ENCODE measurements at regions not wholly inside any gene's neighbourhood (a gene's known extent, or its start where the extent isn't known, plus 50 kb on each side); places are given as distances from the start of the nearest gene placed in this dataset.

DNA sequence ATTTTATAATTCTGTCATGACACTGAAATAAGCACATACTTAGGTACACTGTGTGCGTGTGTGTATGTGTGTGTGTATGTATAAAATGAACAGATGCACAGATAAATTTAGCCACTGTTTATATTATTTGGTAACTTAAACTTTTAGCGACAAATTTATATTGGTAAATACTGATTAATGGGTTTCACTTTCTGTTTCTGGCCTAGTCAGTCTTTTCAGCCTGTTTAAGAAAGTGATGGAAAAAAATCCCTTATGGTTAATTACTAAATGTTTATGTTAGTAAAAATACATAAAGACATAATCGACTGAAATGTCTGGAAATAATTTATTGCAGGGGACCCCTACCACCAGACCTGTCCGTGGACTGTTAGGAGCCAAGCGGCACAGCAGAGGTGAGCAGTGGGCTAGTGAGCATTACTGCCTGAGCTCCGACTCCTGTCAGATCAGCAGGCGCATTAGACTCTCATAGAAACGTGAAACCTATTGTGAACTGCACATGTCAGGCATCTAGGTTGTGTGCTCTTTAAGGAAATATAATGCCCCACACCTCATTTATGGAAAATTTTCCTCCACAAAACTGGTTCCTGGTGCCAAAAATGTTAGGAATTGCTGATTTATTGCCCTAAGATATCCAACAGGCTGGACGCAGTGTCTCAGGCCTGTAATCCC lies 717.4 kb downstream of the SI start:
- TF ChIP-seq, protein P1, sequence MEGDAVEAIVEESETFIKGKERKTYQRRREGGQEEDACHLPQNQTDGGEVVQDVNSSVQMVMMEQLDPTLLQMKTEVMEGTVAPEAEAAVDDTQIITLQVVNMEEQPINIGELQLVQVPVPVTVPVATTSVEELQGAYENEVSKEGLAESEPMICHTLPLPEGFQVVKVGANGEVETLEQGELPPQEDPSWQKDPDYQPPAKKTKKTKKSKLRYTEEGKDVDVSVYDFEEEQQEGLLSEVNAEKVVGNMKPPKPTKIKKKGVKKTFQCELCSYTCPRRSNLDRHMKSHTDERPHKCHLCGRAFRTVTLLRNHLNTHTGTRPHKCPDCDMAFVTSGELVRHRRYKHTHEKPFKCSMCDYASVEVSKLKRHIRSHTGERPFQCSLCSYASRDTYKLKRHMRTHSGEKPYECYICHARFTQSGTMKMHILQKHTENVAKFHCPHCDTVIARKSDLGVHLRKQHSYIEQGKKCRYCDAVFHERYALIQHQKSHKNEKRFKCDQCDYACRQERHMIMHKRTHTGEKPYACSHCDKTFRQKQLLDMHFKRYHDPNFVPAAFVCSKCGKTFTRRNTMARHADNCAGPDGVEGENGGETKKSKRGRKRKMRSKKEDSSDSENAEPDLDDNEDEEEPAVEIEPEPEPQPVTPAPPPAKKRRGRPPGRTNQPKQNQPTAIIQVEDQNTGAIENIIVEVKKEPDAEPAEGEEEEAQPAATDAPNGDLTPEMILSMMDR (conservative IDR thresholded peaks at IDR 0.05 in 1 of 2, IDR thresholded peaks at IDR 0.05 in 1 of 2; ENCODE audit: low read depth in 1 of 2, low read length in 2 of 2) = no peak
- no peak for TF ChIP-seq EZH2 (IDR thresholded peaks at IDR 0.05; ENCODE audit: low read length, missing control alignments)
